Activated CD4-positive, alpha-beta T cell treated with anti-CD3 and anti-CD28 coated beads, Interleukin-2, amount 50 U/mL, for 16 hours (primary cell): ENCODE measurements at regions not wholly inside any gene's neighbourhood (a gene's known extent, or its start where the extent isn't known, plus 50 kb on each side); places are given as distances from the start of the nearest gene placed in this dataset.

Experiments
- DNase-seq: peaks from one replicate; pipeline ENCODE4 v3.0.0-alpha.2; 2020

DNA sequence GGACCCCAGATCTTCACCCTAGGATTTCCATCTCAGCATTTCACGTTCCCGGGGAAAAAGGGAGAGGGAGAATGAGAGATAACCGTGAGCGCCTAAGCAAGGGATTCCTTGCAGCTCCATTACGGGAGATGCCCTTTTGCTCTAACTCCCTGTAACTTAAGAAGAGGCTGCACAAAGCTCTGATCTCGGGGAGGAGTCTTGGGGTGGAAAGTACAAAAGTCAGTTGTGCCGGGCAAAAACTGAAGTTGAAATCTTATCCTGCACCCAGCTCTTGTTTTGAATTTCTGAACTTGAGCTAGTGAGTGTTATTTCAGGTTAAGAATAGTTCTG, 256.4 kb upstream of the SOX21 start:
- no peak for DNase-seq

DNA sequence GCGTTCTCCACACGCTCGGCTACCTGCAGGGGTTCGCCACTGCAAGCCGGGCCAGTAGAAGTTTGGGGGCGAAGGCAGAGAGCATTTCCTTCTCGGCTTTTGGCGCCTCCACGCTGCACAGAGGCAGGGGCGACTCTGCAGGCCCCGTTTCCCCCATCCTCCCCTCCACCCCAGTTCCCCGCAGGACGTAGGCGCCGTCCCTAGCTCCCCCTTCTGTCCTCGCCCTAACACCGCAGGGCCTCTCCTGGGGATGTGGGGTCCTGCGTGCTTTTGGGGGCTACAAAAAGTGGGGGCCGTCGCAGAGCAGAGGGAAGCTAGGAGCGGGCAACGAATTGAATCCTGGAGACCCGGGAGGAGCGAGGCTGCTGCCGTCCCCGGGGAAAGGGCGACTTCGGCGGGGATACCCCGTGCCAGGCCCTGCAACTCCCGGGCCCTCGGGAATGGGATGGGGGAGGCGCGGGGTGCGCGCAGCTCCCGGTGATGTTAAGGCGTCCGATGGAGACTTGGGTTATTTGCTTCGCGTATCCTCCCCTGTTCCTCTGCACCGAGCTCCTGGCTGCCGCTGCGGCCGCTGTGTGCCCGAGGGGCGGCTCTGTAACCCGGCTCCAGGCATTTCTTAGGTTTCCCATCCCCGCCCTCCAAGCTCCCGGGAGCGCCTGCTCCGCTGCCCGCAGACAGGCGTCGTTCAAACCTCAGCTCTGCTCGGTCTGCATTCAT, 255.9 kb upstream of the SOX21 start:
- DNase-seq, result no peak

DNA sequence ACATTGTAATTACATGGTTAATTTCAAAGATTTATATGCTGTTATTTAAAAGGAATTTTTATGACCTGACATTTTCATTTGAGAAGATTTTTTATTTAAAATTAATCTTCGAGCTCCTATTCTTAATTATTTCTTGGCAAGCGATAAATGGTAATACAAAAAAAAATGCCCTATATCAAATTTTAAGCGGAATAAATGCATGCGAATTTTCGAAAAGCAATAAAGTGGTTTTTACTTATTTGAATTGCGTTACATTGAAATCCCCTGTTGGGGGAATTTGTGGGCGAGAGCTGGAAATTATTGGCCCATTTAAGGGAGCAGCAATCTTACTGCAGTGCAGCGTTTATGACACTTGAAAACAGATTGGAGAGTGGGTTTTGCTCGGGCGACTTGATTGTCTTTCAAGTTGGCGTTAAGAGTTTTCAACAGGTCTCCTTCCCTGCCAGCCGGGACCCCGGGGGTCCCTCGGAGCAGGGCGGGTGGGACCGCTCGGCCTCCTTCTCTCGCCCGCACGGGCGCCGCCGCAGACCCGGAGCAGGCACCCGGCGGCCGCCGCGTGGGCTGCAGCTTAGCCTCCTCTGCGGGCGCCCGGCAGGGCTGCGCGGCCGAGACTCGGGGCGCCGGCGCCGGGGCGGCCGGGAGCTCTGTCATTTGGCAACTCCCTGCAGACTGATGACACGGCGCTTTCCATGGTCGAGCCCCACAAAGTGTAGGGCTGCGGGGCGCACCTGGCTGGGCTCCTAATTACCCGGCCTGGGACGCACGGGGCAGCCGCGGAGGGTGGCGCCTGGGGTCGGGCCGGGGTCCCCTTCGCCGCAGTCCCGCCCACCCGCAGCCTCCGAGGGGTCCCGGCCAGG, 255.1 kb upstream of the SOX21 start:
- DNase-seq, result peak; percentile 19

DNA sequence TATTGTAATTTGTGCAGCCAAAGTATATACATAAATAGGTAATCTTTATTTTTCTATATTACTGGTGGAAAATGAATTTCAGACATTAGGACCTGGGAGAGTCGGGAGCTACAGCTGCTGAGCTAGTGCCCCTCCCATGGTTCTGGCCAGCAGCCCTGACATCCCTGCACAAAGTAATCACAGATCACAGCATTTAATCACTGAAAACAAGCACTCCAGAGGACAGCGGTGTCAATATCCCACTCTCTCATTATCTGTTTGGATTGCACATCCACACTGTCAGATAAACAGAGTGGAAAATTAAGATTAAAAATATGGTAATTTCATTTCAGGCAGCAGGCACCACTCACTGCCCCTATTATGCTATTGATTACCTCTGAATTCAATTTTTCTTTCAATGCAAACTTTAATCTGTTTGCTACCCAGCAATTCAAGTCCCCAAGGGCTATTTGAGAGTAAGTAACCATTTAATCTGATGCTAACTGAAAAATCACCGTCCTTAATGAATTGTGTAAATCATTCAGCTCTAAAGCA, 254.1 kb upstream of the SOX21 start:
- no peak for DNase-seq

DNA sequence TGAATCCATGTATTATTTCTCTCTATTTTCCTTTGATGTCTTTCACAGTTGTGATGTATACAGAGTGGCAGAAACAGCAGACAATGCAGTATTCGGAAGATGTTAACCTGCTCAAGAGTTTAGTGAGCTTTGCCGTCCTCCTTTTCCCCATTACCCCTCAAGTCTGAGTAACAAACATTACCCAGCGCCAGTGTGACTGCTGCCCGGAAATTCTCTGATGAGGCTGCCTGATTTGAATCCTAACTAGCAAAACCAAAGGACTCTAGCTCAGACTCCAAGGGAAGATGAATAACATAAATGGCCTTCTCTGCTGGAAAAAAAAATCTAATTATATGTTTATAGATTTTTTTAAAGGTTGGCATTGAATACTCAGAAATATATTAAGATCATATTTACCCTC, 247.3 kb upstream of the SOX21 start:
- DNase-seq, result no peak

DNA sequence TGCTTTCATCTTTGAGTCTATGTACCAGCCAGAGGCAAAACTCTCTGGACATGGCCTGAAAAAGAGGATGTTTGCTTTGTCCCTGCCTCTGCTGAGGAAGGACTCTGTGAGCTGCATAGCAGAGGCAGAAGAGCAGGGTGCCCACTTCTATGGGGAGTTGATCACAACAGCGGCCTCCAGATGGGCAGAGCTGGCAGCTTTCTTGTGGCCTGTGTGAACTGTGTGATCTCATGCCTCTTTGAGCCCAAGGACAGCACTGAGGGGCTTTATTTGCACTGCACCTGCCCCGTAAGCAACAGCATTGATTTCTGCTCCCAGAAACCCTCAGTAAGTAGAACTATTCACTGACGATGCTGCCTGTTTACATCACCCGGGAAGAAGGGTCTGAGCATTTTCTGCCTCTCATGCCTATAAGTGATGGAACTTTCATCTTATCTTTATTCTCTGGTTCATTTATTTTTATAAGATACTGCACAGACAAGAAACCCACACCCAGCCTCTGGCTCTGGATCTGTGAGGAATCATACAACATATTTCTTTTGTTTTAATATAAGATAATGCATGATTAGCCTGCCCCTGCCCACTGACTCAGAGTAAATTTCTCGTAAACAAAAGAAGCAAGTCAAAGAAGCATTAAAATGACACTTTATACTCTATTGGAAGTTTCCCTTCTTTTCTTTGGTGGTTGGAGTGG, 244.2 kb upstream of the SOX21 start:
- DNase-seq, result no peak

DNA sequence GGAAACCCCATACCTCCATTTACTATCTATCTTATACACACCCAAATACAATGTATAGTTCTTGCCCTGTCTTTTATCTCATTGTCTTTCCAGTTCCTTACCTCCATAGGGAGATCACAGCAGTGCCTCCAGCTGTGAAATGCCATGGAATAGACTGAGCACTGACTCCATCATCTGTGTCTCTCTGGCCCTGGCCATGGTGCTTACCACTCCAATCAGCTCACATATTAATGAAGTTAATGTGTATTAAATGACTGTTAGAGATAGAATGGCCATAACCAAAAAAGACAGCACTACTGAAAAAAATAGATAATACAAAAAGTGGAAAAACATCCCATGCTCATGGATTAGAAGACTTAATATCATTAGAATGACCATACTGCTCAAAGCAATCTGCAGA, 240.4 kb upstream of the SOX21 start:
- no peak for DNase-seq

DNA sequence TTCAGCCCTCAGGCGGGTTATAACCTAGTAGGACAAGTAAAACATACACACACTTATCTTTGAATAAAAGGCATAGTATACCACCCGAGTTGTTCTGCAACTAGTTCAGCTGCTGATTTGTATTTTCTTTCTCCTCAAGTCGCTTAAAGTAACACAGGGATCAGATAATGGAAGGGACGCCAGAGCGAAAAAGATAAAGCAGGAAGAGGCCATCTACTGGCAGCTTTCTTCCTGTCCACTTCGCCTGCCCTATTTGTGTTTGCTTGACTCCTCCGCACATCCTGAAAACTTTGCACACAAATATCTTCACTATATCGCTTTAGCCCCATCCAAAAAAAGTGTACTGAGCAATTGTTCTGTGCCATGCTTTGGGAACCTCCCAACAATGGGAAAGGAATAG, 238.0 kb upstream of the SOX21 start:
- no peak for DNase-seq

DNA sequence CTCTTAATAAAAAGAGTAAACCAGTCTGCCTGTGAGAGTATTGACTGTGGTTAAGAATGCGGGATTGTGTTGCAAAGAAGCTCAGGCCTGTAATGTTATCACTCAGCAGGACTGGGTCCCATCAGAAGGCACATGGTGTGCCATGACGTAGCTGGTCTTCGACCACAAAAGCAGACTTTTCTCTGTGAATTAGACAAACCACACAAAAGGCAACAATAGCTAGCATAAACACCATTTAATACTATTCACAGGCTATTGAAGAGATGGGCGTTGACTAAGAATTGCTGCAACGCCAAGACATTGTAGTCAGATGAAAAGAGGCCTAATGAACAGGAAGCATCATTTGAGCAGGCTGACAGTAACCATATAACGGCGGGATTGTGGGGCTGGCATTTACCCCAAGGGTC, 235.6 kb upstream of the SOX21 start:
- no peak for DNase-seq

DNA sequence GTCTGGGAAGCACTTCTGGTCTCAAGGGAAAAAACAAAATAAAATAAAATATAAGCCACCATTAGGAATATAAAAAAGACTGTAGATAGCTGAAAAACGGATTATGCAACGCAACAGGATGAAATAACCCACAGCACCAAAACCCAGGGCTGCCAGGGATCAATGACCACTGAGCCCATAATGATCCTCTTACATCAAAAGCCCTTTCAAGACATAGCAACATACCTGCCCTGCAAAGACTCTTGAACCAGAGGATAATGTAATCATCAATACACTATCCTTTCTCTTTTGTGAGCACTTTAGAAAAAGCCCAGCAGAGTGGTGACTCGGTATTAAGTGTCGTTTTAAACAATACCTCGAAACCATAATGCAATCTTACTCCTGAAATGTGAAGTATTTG, 235.0 kb upstream of the SOX21 start:
- DNase-seq, result no peak

DNA sequence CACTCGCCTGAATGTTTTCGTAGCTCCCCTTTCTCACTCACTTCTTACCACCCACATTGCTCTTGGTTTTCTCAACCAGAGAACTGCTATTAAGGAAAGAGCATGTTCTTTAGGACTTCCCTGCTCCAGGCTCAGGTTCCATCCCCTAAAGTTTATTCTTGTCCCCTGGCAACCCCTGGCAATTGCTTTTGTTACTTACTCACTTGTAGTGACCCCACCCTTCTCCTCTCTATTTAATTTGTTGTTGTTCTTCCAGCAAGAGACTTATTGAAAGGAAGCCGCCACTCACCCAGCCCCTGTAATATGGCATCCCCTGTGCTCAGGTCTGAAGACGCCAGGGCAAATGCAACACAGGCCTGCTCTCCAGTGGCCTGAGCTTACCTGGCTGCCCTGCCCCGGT, 233.7 kb upstream of the SOX21 start:
- no peak for DNase-seq

DNA sequence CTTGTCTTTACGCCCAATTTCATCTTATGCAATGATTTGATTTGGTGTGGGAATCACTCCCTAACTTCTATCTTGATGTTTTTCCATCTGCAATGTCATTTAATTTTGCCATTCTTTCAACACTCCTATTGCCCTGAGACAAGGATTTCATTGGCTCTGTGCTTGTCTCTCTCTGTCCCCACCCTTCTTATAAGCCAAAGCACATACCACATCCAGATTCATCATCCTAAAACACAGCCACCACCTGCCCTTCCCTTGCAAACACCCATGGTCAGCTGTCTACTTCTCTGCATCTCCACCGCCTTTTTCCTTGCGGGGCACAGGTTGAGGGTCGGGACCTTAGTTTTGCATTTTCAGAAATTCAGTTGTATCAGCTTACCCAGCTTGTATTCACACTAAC, 225.8 kb upstream of the SOX21 start:
- DNase-seq, result no peak

DNA sequence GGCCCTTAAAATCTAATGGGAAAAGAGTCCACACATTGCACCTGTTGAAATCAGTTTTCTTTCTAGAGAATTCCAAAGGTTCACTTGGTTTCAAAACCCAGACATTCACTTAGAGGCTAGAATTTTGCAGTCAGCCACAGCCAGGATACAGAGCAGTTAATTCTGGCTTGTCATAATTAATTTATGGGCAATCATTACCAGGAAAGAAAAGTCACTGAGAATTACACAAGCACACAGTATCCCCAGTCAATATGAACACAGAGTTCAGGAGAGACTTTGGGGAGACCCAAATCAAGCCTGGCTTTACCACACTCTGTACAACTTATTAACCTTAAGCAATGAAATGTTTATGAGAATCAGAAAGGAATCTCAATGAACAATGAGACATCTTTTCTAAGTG, 224.3 kb upstream of the SOX21 start:
- DNase-seq, result no peak

DNA sequence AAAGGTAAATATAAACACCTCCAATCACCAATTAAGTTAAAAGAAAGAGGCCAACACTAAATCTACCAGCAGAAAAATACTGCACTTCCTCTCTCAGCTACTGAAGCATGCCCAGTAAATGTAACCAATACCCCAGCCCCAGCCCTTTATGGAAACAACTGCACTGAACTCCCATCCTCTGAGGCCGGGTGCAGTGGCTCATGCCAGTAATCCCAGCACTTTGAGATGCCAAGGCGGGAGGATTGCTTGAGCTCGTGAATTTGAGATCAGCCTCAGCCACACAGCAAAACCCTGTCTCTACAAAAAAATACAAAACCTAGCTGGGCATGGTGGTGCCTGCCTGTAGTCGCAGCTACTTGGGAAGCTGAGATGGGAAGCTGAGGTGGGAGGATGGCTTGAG, 221.6 kb upstream of the SOX21 start:
- DNase-seq, result no peak

DNA sequence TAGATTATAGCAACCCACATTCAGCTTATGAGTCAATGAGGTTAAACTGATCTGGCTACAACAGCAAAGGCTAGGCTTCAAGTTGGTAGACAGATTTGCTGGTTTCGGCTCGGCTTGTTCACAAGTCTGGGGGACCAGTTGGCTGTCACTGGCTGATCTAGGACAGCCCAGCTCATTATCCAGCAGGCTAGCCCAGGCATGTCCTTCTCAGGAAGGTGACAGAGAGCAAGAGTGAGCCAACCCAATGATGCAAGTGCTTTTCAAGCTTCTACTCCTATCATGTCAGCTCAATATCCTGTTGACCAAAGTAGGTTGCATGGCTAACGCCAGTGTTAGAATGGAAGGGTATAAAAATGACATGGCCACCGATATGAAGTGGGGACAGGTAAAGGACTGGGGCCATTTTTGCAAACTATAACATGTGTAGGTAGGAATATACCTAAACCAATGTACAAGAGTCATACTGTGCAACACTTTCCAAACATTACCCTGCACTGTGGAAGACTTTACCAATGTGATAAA, 220.9 kb upstream of the SOX21 start:
- no peak for DNase-seq

DNA sequence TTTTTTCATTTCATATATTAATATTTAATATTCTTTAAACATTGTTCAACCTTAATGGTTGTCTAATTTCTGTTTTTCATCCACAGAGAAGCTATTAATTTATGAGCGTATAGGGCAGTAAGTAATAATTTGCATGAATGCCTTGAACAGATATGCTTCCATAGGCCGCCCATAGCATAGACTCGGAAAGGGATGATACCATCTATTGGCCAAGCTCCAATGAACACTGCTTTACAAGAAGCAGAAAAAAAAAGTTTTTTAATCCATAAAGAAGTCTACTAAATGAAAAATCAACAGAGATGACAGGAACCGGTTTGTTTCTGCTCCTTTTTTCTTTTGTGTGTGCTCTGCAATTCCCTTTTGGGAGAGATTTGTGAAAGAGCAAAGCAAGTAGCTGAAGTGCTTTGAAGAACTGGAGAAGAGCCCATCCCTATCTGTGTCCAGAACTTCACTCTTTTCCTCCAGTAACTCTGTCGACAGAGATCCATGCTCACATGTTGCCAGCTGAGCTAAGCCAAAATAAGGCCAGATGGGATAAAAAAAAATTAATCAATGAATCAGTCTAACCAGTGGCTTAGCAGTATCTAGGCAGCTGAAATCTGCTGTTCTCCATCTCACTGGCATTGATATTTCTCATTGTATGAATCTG, 215.9 kb upstream of the SOX21 start:
- DNase-seq, result no peak

DNA sequence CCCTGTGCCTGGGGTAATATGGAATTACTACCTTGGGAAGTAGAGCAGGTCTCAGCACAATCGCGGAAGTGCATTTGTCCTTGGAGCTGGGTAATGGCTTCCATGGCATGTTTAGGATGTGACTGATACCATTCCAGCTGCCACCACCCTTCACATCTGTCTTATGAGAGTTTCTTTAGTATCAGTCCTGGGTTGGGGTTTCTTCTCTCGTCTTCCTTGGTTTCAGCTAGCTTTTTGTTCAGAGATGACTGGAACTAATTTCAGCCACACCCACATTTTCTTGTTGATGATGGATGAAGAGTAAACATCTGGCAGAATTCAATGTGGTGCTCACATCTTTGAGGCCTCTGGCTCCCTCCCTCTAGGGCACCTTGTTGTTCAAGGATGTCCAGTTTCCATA, 212.9 kb upstream of the SOX21 start:
- no peak for DNase-seq

DNA sequence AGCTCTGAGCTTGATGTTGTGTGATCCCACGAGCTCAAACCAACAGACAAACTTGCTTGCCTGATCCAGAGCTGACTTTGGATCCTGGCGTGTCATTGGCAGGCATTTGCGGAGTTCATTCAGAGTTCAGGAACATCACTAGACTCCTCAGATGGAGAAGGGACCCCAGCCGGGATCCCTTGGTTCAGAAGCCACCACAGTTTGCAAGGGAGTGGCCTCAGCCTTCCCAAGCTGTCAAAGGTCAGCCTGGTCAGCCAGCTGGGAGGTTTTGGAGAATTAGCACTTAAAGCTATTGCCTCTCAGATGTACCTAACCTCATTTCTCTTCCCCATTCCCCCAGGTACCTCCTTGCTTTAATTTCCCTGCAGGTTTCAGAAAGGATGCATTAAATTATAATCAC, 208.8 kb upstream of the SOX21 start:
- DNase-seq, result no peak

DNA sequence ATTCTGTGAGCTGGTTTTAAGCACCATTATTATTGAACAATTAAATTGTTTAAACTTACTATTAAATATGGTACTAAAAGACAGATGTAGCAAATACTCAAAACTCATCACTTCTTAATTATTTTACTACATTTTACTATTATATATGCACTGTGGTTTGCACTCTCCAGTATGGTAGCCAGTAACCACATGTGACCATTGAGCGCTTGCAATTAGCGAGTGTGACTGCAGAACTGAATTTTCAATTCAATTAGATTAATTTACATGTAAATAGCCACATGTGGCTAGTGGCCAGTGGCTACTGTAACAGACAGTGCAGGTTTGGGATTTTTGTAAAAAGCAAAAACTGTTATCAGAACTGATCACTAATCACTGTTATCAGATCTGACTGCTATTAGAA, 208.2 kb upstream of the SOX21 start:
- DNase-seq, result no peak

DNA sequence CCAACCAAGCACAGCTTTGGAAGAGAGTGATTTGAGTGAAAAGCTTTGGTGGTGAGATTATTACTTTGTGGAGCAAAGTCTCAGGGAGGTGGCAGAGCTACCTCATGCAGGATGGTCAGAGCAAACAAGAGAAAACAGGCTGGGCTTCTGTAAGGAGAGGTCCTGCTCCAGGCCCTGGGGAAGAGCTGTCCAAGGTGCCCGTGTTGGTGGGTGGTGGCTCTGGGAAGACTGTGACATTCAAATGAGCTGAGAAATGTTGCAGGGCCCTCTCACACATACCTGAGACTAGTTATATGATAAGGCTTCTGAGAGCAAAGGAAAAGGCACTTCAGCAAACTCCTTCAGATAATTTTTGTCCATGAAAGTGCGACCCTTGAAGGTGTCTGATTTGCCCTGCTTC, 205.5 kb upstream of the SOX21 start:
- no peak for DNase-seq

DNA sequence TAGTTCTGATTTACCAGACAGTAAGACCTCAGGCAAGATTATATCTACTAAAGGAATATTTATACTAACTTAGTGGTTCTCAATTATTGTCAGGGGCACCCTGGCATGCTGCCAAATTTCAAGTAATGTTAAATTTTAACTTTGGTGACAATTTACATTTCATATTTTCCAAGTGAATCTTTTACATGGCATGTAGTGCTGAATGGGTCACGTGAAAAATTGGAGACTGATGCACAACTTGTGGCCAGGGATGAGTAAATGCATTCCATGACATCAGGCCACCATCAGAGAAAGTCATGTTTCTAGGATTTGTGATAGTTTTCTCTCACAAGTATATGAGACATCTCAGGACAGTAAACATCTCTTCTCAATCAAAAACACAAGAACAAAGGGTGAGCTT, 202.6 kb upstream of the SOX21 start:
- DNase-seq, result no peak

DNA sequence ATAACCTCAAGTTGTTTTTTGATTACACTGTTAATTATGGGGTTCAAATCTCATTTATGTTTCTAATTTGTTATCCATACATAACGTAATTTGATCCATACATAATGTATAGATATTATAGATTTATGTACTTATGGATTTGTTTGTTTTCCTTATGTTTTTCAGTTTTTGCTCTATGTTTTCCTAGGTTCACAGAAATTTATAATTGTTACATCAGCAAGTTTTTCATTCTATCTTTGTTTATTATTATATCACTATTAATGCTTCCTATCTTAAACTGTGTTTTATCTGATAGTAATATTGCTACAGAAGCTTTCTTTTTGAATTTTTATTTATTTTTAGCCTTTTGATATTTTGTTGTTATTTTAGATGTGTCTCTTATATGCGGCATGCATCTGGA, 194.3 kb upstream of the SOX21 start:
- DNase-seq, result no peak

DNA sequence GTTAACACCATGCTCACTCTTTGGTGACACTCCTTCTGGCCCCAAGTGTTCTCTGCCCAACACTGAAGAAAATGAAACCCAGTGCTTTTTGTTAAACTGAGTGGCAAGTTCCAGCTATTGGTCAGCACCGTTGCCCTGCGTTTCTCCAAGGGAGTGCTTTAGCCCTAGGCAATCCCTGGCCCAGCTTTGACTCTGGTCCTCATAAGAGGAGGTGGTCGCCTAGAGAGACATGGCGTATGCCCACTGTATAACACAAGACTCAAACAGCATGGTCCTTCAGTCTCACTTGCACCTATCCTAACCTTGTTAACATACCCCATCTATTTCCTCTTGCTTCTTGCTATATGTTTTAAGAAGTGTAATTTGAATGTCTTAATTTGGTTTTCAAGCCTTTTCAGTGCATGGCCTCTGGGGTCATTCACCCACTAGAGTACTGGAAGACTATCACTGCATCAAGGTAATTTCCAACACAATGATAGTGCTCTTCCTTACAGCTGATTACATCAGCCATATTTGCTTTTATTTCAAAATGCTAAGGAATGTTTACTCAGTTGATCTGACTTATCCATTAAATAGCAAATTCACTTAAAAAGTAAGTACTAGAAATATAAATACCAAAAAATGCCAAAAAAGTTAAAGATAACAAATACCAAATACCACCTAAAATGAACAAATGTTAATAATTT, 190.5 kb upstream of the SOX21 start:
- DNase-seq, result no peak
